ENCODE measurements at regions not wholly inside any gene's neighbourhood (a gene's known extent, or its start where the extent isn't known, plus 50 kb on each side); places are given as distances from the start of the nearest gene placed in this dataset.
A peak's percentile ranks its signal among the peaks of the same experiment; 100 is the strongest.

DNA sequence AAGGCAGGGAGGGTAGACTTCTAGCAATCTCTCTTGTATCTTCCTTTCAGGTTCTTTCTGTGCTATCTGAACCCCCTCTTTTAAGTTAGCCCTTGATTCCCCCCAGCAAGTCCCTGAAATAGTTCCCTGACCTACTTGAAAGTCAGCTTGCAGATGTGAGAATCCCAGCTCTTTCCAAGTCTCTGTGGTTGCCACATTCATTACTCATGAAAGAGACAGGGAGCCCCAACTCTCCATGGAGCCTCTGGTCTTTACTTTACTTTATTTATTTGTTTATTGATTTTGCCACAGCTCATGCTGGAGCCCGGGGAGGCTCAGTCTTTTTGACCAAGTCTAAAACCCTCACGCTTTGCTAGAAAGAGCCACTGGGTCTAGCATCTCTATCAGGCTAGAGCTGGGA lies 193.6 kb upstream of the FAR2 start:
- Histone ChIP-seq H3K4me3 (ENCODE audit: low read depth, low read length) (no peak overlapping the region), H3K36me3 (ENCODE audit: control insufficient read depth, insufficient read depth, low read length) (no peaks in the 10 kb centered on the region), H3K4me1 (ENCODE audit: control insufficient read depth, insufficient read depth, low read length) (peaks cover 10% of the 10 kb centered on the region), H3K27ac (ENCODE audit: low read depth, low read length) (0 out of 2 replicates have a peak overlapping the region, but pooled peaks have one; percentile 1), H3K9ac (ENCODE audit: low read length) (no peak overlapping the region), H3K27me3 (ENCODE audit: control insufficient read depth, insufficient read depth, low read length) (no peaks in the 10 kb centered on the region), H3K9me3 (ENCODE audit: control insufficient read depth, insufficient read depth, low read depth, low read length) (no peaks in the 10 kb centered on the region)

DNA sequence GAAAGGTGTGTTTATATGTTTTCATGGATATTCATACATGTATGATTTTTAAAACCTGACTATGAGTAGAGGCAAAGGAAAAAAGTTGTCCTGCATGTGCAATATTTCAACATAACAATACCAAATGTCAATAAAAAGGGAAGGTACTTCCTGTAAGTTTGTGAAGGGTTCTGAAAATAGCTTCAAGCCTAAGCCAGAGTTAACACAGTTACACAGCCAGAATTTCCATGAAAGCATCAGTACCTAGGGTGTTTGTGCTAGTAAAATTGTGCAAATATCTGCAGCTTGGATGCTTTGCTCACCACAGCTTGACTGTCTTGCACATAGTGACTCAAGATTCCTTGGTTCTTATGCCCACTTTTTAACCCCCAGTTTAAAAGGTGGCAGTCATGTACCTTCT lies 193.1 kb upstream of the FAR2 start:
- no peaks in the 10 kb centered on the region for H3K27me3 ChIP-seq (ENCODE audit: control insufficient read depth, insufficient read depth, low read length)
- no peak overlapping the region for H3K27ac ChIP-seq (ENCODE audit: low read depth, low read length)
- no peaks in the 10 kb centered on the region for H3K36me3 ChIP-seq (ENCODE audit: control insufficient read depth, insufficient read depth, low read length)
- no peaks in the 10 kb centered on the region for H3K9me3 ChIP-seq (ENCODE audit: control insufficient read depth, insufficient read depth, low read depth, low read length)
- no peak overlapping the region for H3K9ac ChIP-seq (ENCODE audit: low read length)
- H3K4me1 ChIP-seq (ENCODE audit: control insufficient read depth, insufficient read depth, low read length), result peaks cover 10% of the 10 kb centered on the region
- no peak overlapping the region for H3K4me3 ChIP-seq (ENCODE audit: low read depth, low read length)

DNA sequence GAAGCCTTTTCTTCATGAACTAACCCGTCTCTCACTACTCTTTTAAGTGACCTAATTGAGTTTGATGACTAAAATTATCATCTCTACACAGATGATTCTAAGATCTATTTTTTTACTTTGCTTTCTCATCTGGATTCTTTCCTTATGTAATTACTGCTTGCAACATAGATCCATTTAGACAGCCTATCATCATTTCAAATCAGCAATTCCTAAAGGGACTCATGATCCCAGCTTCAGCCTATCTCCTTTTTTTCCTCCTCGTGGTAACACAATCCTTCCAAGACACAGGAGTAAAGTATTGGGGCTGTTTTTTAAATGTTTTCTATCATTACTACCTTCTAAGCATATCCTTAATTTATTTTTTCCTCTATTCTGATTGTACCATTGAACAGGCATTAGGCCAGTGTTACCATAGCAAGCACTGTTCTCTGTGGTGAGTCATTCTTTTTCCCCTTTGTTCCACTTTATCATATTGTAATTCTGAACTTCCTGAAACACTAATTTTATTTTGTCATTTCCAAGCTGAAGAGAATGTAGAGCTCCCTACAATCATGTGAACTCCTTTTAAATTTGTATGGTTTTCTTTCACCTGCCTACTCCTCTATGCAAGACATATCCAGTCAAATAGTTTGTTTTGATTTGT lies 190.4 kb upstream of the FAR2 start:
- no peak overlapping the region for H3K27ac ChIP-seq (ENCODE audit: low read depth, low read length)
- no peaks in the 10 kb centered on the region for H3K9me3 ChIP-seq (ENCODE audit: control insufficient read depth, insufficient read depth, low read depth, low read length)
- no peak overlapping the region for H3K9ac ChIP-seq (ENCODE audit: low read length)
- peaks cover 10% of the 10 kb centered on the region for H3K4me1 ChIP-seq (ENCODE audit: control insufficient read depth, insufficient read depth, low read length)
- no peak overlapping the region for H3K4me3 ChIP-seq (ENCODE audit: low read depth, low read length)
- H3K27me3 ChIP-seq (ENCODE audit: control insufficient read depth, insufficient read depth, low read length), result no peaks in the 10 kb centered on the region
- H3K36me3 ChIP-seq (ENCODE audit: control insufficient read depth, insufficient read depth, low read length), result no peaks in the 10 kb centered on the region

DNA sequence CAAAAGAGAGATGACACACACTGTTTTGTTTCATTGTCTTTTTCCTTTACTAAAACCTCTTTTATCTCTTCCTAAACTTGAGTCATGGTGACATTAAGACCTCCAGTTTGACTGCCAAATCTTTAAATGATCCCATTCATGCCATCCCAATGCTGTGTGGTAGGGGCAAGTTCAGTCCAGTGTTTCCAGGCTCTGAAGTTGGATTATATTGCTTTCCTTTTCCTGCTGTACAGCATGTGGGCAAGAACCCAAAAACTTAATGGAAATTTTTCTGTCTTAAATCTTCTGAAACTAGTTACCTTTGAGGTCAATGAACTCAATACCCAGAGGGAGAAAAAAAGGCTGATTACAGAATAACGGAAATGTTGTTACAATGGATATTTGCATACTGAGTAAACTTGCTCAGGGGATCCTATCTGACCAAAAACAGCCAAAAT lies 187.1 kb upstream of the FAR2 start:
- H3K9ac ChIP-seq (ENCODE audit: low read length), result no peak overlapping the region
- no peaks in the 10 kb centered on the region for H3K36me3 ChIP-seq (ENCODE audit: control insufficient read depth, insufficient read depth, low read length)
- no peaks in the 10 kb centered on the region for H3K4me1 ChIP-seq (ENCODE audit: control insufficient read depth, insufficient read depth, low read length)
- H3K27me3 ChIP-seq (ENCODE audit: control insufficient read depth, insufficient read depth, low read length), result no peaks in the 10 kb centered on the region
- H3K4me3 ChIP-seq (ENCODE audit: low read depth, low read length), result no peak overlapping the region
- no peaks in the 10 kb centered on the region for H3K9me3 ChIP-seq (ENCODE audit: control insufficient read depth, insufficient read depth, low read depth, low read length)
- no peak overlapping the region for H3K27ac ChIP-seq (ENCODE audit: low read depth, low read length)

DNA sequence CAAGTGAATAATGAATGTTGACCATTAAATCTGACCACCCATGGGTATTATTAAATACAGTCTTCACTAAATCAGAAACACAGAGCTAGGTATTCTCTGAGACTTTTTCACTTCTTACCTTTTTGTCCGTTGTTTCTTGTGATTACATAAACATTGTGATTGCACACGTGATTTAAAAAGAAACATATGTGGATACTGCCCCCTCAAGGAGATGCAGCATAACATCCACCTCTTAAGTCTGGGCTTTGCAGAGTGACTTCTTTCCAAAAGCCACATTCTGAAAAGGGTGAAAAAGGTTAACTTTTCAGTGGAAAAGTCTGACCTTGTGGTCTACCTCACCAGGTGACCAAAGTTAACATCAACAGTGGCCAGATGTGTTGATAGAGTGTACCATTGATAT lies 185.5 kb upstream of the FAR2 start:
- Histone ChIP-seq H3K27me3 (ENCODE audit: control insufficient read depth, insufficient read depth, low read length) (no peaks in the 10 kb centered on the region), H3K4me1 (ENCODE audit: control insufficient read depth, insufficient read depth, low read length) (no peaks in the 10 kb centered on the region), H3K9ac (ENCODE audit: low read length) (no peak overlapping the region), H3K4me3 (ENCODE audit: low read depth, low read length) (no peak overlapping the region), H3K9me3 (ENCODE audit: control insufficient read depth, insufficient read depth, low read depth, low read length) (no peaks in the 10 kb centered on the region), H3K36me3 (ENCODE audit: control insufficient read depth, insufficient read depth, low read length) (no peaks in the 10 kb centered on the region), H3K27ac (ENCODE audit: low read depth, low read length) (no peak overlapping the region)

DNA sequence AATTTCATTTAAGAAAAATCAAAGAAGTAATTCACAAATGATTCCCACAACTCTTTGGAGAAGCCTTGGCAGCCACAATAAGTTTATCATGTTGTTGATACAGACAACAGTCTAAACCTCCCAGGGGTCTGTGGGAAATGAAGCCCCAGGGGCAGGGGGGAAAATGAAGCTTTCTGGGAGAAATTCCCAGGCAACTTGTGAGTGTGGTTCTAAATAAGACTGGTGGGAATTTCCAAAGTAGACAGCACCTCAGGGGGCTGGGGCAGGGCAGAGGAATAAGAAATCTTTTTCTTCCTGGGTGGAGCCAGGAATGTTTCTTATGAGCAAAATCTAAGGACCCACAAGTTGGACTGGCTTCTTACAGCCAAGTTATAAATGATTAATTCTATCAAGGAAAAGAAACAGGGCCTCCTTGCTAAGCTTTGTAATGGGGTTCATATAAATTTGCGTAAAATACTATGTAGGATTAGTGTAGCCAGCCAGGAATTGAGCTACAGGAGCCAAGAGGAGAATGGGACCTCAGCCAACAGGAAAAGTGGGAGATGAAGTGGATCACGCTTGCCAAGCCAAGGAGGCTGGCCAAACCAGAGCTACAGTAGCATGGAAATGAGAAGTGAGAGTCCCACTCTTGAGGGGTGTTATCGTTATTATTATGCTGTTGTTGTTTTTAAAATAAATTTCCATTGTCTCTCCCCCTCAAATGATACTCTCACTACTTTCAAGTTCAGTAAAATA lies 182.9 kb upstream of the FAR2 start:
- no peaks in the 10 kb centered on the region for H3K27me3 ChIP-seq (ENCODE audit: control insufficient read depth, insufficient read depth, low read length)
- H3K4me3 ChIP-seq (ENCODE audit: low read depth, low read length), result no peak overlapping the region
- no peak overlapping the region for H3K27ac ChIP-seq (ENCODE audit: low read depth, low read length)
- no peaks in the 10 kb centered on the region for H3K9me3 ChIP-seq (ENCODE audit: control insufficient read depth, insufficient read depth, low read depth, low read length)
- no peaks in the 10 kb centered on the region for H3K4me1 ChIP-seq (ENCODE audit: control insufficient read depth, insufficient read depth, low read length)
- no peaks in the 10 kb centered on the region for H3K36me3 ChIP-seq (ENCODE audit: control insufficient read depth, insufficient read depth, low read length)
- H3K9ac ChIP-seq (ENCODE audit: low read length), result no peak overlapping the region

DNA sequence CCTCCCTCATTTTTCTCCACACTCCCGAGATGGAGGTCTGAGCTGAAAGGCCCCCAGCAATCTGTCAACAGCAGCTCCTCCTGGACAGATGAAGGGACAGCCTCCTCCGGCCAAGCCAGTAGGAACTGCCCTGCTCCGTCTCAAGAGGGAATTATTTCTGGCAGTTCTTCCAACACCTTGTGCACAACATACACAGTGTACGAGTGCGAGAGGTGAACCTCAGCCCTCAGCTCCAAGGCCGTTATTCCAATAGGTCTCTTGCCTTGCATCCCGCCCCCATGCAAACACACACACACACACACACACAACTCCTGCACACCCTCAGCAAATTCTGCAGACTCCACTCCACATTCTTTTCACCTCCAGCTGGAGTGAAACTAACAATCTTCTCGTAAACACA lies 181.7 kb upstream of the FAR2 start:
- H3K36me3 ChIP-seq (ENCODE audit: control insufficient read depth, insufficient read depth, low read length), result no peaks in the 10 kb centered on the region
- H3K27me3 ChIP-seq (ENCODE audit: control insufficient read depth, insufficient read depth, low read length), result no peaks in the 10 kb centered on the region
- H3K9ac ChIP-seq (ENCODE audit: low read length), result no peak overlapping the region
- H3K4me1 ChIP-seq (ENCODE audit: control insufficient read depth, insufficient read depth, low read length), result no peaks in the 10 kb centered on the region
- H3K9me3 ChIP-seq (ENCODE audit: control insufficient read depth, insufficient read depth, low read depth, low read length), result no peaks in the 10 kb centered on the region
- H3K4me3 ChIP-seq (ENCODE audit: low read depth, low read length), result no peak overlapping the region
- H3K27ac ChIP-seq (ENCODE audit: low read depth, low read length), result no peak overlapping the region

DNA sequence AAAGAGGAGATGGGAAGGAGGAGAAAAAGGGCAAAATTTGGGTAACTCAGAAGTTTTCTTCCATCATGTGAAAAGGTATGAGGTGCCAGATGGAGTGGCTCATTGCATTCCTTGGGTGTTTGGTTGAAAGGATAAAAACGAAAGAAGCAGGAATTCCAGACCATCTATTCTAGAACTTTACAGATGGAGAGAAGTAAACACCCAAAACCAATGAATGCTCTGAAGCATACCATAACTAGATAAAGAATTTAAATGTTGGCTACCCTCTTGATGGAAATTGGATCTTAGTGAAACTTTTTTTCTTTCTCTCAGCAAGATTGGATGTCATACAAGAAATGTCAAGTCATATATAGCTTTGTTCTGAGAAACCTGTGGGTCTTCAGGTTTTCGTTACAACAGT lies 175.6 kb upstream of the FAR2 start:
- no peak overlapping the region for H3K9ac ChIP-seq (ENCODE audit: low read length)
- no peak overlapping the region for H3K27ac ChIP-seq (ENCODE audit: low read depth, low read length)
- H3K27me3 ChIP-seq (ENCODE audit: control insufficient read depth, insufficient read depth, low read length), result no peaks in the 10 kb centered on the region
- H3K4me3 ChIP-seq (ENCODE audit: low read depth, low read length), result no peak overlapping the region
- H3K4me1 ChIP-seq (ENCODE audit: control insufficient read depth, insufficient read depth, low read length), result no peaks in the 10 kb centered on the region
- no peaks in the 10 kb centered on the region for H3K36me3 ChIP-seq (ENCODE audit: control insufficient read depth, insufficient read depth, low read length)
- H3K9me3 ChIP-seq (ENCODE audit: control insufficient read depth, insufficient read depth, low read depth, low read length), result no peaks in the 10 kb centered on the region

DNA sequence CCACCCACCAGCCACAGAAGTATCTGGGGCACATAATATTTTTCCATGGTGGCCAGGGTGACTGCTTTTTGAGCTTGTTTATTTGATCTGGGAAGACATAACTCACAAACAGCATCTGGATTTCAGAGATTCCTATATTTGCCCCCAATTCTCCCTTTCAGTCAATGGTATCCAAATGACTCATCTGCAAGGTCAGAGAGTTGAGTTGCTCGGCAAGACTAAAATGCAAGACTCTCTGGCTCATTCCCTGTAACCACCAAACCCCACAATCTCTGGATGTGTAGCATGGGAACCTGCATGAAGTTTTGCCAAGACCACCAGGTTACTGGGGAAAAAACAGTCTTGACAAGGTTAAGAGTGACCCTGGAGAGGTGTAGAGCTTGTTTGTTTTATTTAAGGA lies 174.9 kb upstream of the FAR2 start:
- H3K9me3 ChIP-seq (ENCODE audit: control insufficient read depth, insufficient read depth, low read depth, low read length), result no peaks in the 10 kb centered on the region
- no peaks in the 10 kb centered on the region for H3K27me3 ChIP-seq (ENCODE audit: control insufficient read depth, insufficient read depth, low read length)
- no peaks in the 10 kb centered on the region for H3K4me1 ChIP-seq (ENCODE audit: control insufficient read depth, insufficient read depth, low read length)
- H3K36me3 ChIP-seq (ENCODE audit: control insufficient read depth, insufficient read depth, low read length), result no peaks in the 10 kb centered on the region
- H3K4me3 ChIP-seq (ENCODE audit: low read depth, low read length), result no peak overlapping the region
- H3K27ac ChIP-seq (ENCODE audit: low read depth, low read length), result no peak overlapping the region
- no peak overlapping the region for H3K9ac ChIP-seq (ENCODE audit: low read length)

DNA sequence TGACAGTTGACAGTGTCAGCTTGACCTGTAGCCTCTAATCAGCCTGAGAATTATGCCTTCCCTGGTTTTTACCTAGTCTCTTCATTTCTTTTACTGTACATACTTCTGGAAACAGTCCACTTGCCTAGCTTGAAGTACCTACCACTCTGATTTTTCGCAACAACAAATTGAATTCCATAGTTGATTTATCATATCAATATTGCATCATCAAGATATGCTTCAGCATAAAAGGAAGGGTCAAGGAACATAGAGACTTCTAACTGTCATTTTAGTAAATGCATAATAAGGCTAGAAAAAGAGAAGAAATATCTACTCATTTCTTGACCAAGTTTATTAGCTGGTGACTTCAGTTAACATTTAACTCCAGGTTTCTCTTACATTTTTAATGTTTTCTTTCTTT lies 174.2 kb upstream of the FAR2 start:
- no peaks in the 10 kb centered on the region for H3K27me3 ChIP-seq (ENCODE audit: control insufficient read depth, insufficient read depth, low read length)
- H3K9ac ChIP-seq (ENCODE audit: low read length), result no peak overlapping the region
- H3K27ac ChIP-seq (ENCODE audit: low read depth, low read length), result no peak overlapping the region
- H3K4me3 ChIP-seq (ENCODE audit: low read depth, low read length), result no peak overlapping the region
- no peaks in the 10 kb centered on the region for H3K36me3 ChIP-seq (ENCODE audit: control insufficient read depth, insufficient read depth, low read length)
- H3K4me1 ChIP-seq (ENCODE audit: control insufficient read depth, insufficient read depth, low read length), result no peaks in the 10 kb centered on the region
- no peaks in the 10 kb centered on the region for H3K9me3 ChIP-seq (ENCODE audit: control insufficient read depth, insufficient read depth, low read depth, low read length)

DNA sequence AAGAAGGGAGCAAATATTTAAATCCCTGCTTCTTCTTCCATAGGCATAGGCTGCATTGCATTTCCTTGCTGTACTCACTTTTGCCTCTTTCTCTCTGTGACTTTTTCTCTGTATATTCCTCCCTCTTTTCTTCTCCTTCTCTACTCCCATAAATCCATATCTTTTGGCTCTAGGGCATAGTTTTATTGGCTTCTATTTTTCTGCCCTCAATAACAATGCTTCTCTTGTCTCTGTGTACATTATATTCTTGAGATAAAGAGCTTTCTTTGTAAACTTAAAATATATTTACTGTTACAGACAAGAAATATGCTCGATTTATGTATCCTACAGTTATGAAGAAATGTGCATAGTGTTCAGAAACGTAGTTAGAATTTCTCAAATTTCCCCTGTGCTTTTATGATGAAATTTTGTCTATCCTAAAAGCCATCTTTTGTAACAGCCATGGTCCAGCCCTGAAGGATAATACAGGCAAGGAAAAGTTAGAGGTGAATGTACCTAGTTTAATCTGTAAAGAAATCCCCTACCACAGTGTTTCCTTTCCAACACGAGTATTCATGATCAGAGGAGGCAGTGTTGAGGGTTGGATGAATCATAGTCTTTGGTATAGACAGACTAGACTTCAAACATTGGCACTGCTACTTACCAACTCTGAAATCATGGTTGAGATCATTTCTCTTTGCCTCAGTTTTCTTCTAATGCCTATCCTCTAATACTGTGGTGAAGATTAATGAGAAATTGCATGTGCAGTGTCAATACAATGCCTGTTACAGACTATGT lies 173.3 kb upstream of the FAR2 start:
- no peaks in the 10 kb centered on the region for H3K27me3 ChIP-seq (ENCODE audit: control insufficient read depth, insufficient read depth, low read length)
- H3K27ac ChIP-seq (ENCODE audit: low read depth, low read length), result no peak overlapping the region
- no peak overlapping the region for H3K4me3 ChIP-seq (ENCODE audit: low read depth, low read length)
- no peaks in the 10 kb centered on the region for H3K36me3 ChIP-seq (ENCODE audit: control insufficient read depth, insufficient read depth, low read length)
- no peak overlapping the region for H3K9ac ChIP-seq (ENCODE audit: low read length)
- no peaks in the 10 kb centered on the region for H3K9me3 ChIP-seq (ENCODE audit: control insufficient read depth, insufficient read depth, low read depth, low read length)
- no peaks in the 10 kb centered on the region for H3K4me1 ChIP-seq (ENCODE audit: control insufficient read depth, insufficient read depth, low read length)
